SKM-1 treated with dmso at 0.1 percent for 144 hours (cell line): ENCODE measurements at regions not wholly inside any gene's neighbourhood (a gene's known extent, or its start where the extent isn't known, plus 50 kb on each side); places are given as distances from the start of the nearest gene placed in this dataset.

Experiments used
- DNase-seq: peaks from one replicate; lab custom pipeline; 2025; ENCODE audit not compliant: unreplicated experiment; lab: John Stamatoyannopoulos, UW

DNA sequence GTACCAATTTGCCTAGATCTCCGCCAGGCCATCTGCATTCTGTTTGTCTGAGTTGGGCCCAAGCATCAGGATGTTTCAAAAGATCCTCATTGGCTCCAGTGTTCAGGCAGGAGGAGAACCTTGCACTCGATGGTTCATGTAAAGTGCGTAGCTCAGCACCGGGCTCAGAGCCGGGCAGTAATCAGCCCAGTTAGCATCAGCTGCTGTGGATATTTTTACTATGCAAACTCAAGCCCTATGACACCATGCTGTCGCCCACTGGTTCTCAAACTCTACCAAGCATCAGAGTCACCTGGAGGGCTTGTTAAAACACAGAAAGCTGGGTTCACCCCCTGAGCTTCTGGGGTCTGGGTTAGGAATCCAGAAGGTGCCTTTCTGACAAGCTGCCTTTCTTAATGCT is 310.8 kb downstream of the SHQ1 start:
- DNase-seq: no peak

DNA sequence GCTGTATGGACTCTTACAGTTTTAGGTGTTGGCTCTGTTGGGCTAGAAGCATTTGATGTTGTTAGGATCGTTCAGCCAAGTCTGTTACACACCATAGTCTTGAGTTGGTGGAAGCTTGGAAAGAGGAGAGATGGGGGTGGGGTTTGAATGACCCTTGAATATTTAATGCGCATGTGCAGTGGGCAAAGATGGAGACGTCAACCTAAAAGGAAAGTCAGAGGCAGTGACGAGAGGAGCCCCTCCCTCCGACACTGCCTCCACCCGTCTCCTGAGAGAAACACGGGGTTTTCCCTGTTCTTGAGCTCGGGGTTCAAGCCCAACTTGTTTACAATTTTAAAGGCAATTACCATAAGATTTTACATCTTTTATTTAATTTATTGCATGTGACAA is 311.4 kb downstream of the SHQ1 start:
- no peak for DNase-seq

- no peak for DNase-seq
Observed at GRCh38 chr3:72536206-72536877, 311.9 kb downstream of the SHQ1 start.

DNA sequence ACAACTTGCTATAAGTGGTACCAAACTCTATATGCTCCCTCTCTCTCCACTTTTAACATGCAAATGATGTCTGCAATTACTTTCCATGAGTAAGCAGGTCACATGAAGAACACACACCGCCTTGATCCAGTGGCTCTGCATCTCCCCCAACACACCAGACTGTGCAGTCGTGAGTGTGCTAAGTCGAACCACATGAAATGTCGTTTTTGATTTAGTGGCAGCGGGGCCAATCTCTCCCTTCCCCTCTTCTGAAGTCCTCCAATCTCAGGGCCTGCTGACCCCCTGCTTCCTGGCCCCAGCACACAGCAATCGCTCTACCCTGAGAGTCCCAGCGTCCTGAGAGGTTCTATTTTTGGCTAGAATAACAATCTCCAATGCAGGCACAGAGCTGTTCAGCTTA is 312.5 kb downstream of the SHQ1 start:
- no peak for DNase-seq

- peak; percentile 31 for DNase-seq
Observed at GRCh38 chr3:72533591-72534473, 314.4 kb downstream of the SHQ1 start.

DNA sequence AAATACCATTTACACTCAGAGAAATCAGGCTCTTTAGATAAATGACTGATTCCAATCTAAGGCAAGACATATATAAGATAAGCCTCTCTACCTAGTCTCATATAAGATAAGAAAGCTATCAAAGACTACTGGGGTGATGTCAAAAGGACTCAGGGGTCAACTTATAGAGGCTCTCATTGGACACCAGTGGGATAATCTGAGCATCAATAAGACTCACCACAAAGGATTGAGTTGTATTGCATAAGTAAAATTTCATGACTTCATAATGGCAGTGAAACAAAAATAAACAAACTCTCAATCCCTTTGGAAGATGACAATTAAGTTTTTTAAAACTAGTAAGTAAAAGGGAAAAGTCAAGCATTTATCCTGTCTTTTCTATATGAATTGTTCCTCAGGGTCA is 317.8 kb downstream of the SHQ1 start:
- DNase-seq: no peak

DNA sequence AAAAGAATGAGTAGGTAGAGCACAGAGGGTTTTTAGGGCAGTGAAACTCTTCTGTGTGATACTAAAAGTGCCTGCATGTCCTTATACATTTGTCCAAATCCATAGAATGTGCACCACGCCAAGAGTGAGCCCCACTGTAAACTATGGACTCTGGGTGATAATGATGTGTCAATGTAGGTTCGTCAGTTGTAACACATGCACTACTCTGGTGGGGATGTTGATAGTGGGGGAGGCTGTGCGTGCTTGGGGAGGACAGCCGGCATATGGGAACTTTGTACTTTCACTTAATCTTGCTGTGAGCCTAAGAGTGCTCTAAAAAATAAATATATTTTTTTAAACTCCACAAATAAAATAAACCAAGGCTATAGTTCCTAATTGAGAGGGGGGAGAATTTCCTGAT is 319.2 kb downstream of the SHQ1 start:
- no peak for DNase-seq

DNA sequence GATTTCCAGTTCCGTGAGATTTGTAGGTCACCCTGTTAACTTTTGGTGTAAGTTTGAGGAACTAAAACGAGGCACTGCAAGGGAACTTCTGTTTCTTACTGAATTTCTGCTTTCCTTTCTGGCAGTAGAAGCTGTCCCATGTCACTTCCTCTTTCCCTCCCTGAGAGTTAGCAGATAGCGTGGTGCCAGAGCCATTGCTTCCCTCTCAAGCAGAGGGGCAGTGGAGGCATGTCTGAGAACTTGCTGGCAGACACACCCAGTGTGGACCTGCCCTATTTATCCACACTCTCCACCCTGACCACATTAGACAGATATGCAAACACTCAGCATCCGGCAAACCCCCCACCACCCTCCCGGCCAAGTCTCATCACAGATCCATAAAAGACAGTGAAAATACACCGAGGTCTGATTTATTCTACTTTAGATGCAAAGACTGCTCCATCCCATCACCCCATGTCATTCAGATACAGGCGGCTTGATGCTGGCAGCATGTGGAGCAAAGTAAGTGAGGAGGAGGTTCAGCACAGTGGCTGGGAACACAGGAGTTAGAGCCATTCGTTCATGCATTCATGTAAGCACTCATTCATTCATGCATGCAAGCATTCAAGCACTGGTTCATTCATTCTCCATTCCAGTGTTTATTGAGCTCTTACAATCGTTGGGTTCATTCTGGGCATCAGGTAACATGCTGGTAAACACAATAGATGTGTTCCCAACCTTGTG is 324.7 kb downstream of the SHQ1 start:
- DNase-seq: peak; percentile 99

DNA sequence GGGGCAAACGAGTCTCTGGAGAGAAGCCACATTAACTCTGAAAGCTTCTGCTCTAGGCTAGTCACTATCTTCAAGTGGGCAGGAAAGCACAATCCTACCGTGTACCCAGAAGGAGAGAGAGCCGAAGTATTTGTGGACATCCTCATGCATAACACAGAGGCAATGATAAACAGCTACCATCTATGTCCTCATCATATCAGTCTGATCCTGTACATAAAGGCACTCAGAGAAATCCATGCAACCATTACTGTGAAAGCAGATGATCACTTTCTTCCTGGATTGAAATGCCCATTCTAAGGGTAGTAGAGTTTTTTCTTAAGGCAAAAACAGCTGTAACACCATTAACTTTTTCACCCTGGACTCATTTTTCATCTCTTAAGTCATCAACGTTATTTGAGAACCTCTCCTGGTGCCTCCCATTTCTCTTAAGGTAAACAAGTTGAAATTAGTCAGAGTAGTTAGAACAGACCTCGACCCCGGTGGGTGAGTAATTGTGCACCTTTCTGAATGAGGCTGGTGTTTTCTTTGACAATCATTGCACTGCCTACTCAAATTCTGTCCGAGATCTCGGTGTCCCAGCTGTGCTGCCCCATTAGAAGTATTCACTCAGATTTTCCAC is 327.4 kb downstream of the SHQ1 start:
- DNase-seq: no peak

- DNase-seq: peak; percentile 16
Observed at GRCh38 chr3:72519946-72520604, 328.2 kb downstream of the SHQ1 start.

GRCh38 chr3:72517921-72518424 is 330.3 kb downstream of the SHQ1 start:
- DNase-seq: no peak

DNA sequence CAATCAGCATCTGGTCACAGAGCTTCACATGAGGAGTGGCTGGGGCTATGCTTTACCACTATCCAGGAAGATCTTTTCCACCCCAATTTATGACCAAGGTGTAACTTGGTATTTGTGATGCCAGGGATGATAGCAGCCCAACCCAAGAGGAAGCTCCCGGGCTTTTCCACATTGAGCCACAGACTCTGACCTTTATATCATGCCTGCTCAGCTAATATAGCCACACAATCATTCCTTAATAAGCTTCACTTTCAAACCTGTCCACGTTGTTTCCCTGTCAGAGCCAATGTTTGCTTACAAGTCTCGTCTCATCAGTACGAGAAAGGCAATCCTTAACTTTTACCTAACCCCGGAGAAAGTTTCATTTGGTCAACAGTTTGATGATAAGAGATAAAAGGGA is 330.9 kb downstream of the SHQ1 start:
- no peak for DNase-seq

- DNase-seq: no peak
Observed at GRCh38 chr3:72516361-72516760, 331.9 kb downstream of the SHQ1 start.

DNA sequence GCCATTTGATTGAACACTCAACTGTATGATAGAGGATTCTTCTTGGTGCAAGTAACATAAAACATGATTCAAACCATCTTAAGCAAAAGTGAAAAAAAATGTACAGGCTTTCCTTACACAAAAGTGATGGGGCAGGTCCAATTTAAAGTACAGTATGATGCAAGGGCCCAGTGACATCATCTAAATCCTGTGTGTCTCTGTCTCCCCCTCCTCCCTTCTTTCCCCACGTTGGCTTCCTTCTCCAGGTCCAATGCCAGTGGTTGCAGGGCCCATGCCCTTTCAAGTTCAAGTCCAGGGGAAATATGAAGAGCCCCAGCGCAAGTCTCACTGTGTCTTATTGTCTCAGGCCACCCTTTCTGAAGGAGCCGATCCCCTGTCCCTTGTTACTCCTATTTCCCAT is 332.3 kb downstream of the SHQ1 start:
- no peak for DNase-seq

GRCh38 chr3:72515281-72515680 is 333.0 kb downstream of the SHQ1 start:
- no peak for DNase-seq

DNA sequence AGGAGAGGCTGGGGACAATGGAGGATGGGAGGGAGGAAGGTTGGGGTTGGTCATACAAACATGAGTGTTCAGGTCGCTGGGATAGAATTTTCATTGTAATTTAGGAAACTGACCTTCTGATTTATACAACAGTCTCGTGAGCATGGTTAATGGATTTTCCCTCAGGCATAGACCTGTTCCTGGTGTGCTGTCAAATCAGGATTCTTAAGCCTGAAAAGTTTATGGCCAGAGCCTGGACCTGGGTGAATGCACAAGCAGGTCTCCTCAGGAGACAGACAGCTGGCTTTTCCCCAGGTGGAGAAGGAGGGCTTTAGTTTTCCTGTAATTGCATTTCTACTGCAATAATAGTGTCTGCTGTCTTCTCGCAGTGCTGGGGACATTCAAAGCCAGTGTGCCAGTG is 338.0 kb downstream of the SHQ1 start:
- no peak for DNase-seq

- no peak for DNase-seq
Observed at GRCh38 chr3:72505539-72506405, 342.5 kb downstream of the SHQ1 start.

- DNase-seq: peak; percentile 7
Observed at GRCh38 chr3:72497501-72497900, 350.7 kb downstream of the SHQ1 start.

- DNase-seq: no peak
Observed at GRCh38 chr3:72496051-72496670, 352.1 kb downstream of the SHQ1 start.
